GM10248 (cell line): ENCODE measurements at regions not wholly inside any gene's neighbourhood (a gene's known extent, or its start where the extent isn't known, plus 50 kb on each side); places are given as distances from the start of the nearest gene placed in this dataset.

Experiments used
- CTCF ChIA-PET: fragments of 300-600 bp; sonication (Branson Sonifier 250); formaldehyde crosslinking; extraction: SDS; loops from one replicate; lab custom pipeline; 2021; ENCODE audit warnings: antibody characterized with exemption; lab: Yijun Ruan, JAX
- POLR2A ChIA-PET: fragments of 350-650 bp; sonication (Branson Sonifier 250); formaldehyde crosslinking; extraction: SDS; loops from one replicate; lab custom pipeline; 2020; ENCODE audit warnings: antibody characterized with exemption; lab: Yijun Ruan, JAX
- DNase-seq: peaks from one replicate; pipeline ENCODE4 v3.0.0; 2012; ENCODE audit errors: extremely low spot score
- TF ChIP-seq, protein P1 (sequence below): IDR thresholded peaks from 2 replicates; pipeline ENCODE4 v1.5.1; 2012; ENCODE audit warnings: mild to moderate bottlenecking, low read depth; ENCODE audit errors: extremely low read depth, missing control alignments, control extremely low read depth

DNA sequence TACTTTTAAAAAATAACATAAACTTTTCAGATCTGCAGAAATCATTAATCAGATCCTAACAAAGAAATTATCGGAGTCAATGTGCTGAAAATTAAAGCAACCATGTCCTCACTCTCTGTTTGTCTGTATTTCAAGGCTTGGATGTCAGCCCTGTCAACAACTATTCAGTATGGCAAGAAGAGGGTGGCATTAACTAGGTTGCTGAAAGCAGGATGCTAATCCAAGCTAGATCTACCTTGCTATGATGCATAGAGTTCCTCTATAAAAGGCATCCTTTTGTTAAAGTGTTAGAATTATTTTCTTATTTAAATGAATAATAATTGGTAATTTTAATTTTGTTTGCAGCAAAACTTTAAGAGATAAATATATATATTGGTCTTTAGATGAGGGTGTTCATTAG, 800.8 kb downstream of the CDH11 start:
- ChIA-PET CTCF (no interaction called here), POLR2A (no interaction called here)
- TF ChIP-seq, protein P1, sequence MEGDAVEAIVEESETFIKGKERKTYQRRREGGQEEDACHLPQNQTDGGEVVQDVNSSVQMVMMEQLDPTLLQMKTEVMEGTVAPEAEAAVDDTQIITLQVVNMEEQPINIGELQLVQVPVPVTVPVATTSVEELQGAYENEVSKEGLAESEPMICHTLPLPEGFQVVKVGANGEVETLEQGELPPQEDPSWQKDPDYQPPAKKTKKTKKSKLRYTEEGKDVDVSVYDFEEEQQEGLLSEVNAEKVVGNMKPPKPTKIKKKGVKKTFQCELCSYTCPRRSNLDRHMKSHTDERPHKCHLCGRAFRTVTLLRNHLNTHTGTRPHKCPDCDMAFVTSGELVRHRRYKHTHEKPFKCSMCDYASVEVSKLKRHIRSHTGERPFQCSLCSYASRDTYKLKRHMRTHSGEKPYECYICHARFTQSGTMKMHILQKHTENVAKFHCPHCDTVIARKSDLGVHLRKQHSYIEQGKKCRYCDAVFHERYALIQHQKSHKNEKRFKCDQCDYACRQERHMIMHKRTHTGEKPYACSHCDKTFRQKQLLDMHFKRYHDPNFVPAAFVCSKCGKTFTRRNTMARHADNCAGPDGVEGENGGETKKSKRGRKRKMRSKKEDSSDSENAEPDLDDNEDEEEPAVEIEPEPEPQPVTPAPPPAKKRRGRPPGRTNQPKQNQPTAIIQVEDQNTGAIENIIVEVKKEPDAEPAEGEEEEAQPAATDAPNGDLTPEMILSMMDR, result no peak
- DNase-seq, result no peak

DNA sequence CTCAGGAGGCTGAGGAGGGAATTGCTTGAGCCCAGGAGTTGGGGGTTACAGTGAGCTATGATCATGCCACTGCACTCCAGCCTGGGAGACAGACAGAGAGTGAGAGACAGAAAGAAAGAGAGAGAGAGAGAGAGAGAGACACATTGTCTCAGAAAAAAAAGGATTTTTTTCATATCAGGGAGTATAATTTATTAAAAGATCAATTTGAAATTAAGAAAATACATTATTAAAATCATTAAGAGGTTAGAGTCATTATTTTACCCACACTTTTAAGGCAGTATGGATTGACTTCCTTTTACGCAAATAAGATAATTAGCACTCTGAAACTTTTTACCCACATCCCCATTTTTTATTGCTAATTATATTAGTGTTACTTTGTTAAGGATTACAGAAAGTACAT, 804.3 kb downstream of the CDH11 start:
- TF ChIP-seq, protein P1, result no peak
- POLR2A ChIA-PET, result no interaction called here
- DNase-seq, result no peak
- CTCF ChIA-PET, result no interaction called here

DNA sequence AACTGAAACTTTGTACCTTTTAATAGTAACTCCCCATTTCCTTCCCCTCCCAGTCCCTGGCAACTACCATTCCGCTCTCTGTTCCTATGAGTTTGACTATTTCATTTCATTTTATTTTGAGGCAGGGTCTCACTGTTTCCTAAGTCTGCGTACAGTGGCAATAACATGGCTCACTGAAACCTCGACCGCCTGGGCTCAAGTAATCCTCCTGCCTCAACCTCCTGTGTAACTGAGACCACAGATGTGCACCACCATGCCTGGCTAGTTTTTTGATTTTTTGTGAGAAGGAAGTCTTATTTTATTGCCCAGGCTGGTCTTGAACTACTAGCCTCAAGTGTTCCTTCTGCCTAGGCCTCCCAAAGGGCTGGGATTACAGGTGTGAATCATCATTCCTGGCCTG, 808.1 kb downstream of the CDH11 start:
- CTCF ChIA-PET, result no interaction called here
- TF ChIP-seq, protein P1, result no peak
- DNase-seq, result no peak
- POLR2A ChIA-PET, result no interaction called here

DNA sequence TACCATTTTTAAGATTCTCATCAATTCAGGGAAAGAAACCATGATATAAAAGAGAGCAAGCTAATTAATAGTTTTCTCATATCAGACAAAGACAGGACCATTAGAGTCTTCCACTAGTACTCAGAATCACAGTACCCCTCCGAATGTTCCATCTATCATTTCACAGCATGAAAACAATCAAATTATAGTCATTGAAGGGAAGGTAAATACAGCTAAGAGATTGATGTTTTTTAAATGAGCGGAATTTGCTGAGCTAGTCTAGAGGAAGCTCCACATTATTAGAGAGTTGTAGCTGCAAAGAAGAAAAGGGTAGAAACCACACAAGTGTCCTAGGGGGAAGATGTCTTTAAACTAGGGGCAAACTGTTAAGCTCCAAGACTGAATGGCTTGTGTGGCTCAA, 808.9 kb downstream of the CDH11 start:
- DNase-seq, result no peak
- TF ChIP-seq, protein P1, result no peak
- POLR2A ChIA-PET, result no interaction called here
- CTCF ChIA-PET, result interaction anchor here (0.8 kb wide), 1 partner anchor 50 kb away, joined by 3 read pairs; no protein-coding TSS in a partner anchor

DNA sequence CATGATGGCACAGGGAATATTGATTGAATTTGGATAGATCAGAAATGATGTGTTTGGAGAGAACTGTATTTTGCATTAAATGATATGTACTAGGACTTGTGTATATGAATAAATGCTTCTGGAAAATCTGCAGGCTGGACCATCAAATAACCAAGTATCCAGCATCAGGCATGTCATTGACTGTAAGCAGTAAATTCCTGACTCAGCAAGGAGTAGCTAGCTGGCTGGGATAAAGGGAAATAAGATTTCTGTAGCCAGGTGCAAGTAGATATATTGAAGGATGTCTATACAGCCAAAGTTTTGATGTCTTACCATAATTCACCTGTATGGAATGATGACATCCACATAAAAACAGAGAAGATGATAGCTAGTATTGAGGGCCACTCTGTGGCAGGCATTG, 809.6 kb downstream of the CDH11 start:
- TF ChIP-seq, protein P1, result no peak
- POLR2A ChIA-PET, result no interaction called here
- CTCF ChIA-PET, result interaction anchor here (0.8 kb wide), 1 partner anchor 50 kb away, joined by 3 read pairs; no protein-coding TSS in a partner anchor
- no peak for DNase-seq

DNA sequence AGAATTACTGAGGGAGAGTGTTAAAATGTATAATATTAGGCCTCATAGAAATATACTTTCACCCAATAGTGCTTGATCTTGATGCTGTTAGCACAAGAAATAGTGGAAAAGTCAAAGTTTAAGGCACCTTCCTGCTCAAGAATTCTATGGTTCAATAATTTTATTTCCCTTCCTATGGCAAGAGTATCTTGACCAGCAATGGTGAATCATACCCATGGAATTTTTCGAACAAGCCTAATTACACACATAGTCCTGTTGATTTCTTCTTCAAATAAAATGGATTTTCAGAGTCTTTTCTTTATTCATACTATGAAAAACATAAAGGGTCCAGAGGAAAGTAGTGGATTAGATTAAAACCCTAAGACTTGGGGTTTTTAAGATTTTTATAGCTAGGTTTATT, 810.6 kb downstream of the CDH11 start:
- TF ChIP-seq, protein P1, result no peak
- ChIA-PET POLR2A (no interaction called here), CTCF (interaction anchor here (1.6 kb wide), 1 partner anchor 10 kb away, joined by 3 read pairs; no protein-coding TSS in a partner anchor)
- no peak for DNase-seq
